A673 (cell line): ENCODE measurements at regions not wholly inside any gene's neighbourhood (a gene's known extent, or its start where the extent isn't known, plus 50 kb on each side); places are given as distances from the start of the nearest gene placed in this dataset.

Experiments
- BruUV-seq: library from RNA; stranded (reverse); fragments of 400-500 nt; replicated peaks from 2 replicates; lab custom pipeline; 2021; lab: Mats Ljungman, UMichigan
- CTCF ChIA-PET: fragments of 300-600 bp; sonication (Branson Sonifier 250); formaldehyde crosslinking; loops from one replicate; lab custom pipeline; 2022; ENCODE audit warnings: antibody characterized with exemption; lab: Charles Lee
- POLR2A ChIA-PET: fragments of 300-600 bp; sonication (Branson Sonifier 250); formaldehyde crosslinking; loops from one replicate; lab custom pipeline; 2022; ENCODE audit warnings: antibody characterized with exemption; ENCODE audit not compliant: low non-redundant PET; lab: Charles Lee
- DNase-seq: peaks from one replicate; pipeline ENCODE4 v3.0.0-alpha.2; 2015; ENCODE audit warnings: low spot score
- H3K27ac ChIP-seq: fragments of 200-600 bp; sonication (generic); 2 replicates; pipeline ENCODE4 v1.5.1; 2016; ENCODE audit warnings: mixed run types, low read depth, mild to moderate bottlenecking, mixed read lengths, antibody characterized with exemption, low read length; ENCODE audit not compliant: poor library complexity, severe bottlenecking
- H3K27me3 ChIP-seq: fragments of 200-600 bp; sonication (generic); replicated peaks from 2 replicates; pipeline ENCODE4 v1.6.1; 2017; ENCODE audit warnings: mixed run types, low read depth, mild to moderate bottlenecking, mixed read lengths, antibody characterized with exemption, low read length; ENCODE audit not compliant: insufficient read depth, poor library complexity
- H3K36me3 ChIP-seq: fragments of 200-600 bp; sonication (generic); 2 replicates; pipeline ENCODE4 v1.6.1; 2016; ENCODE audit warnings: mixed run types, mild to moderate bottlenecking, mixed read lengths, antibody characterized with exemption, low read length; ENCODE audit not compliant: insufficient read depth, poor library complexity, severe bottlenecking
- H3K4me1 ChIP-seq: fragments of 200-600 bp; sonication (generic); 2 replicates; pipeline ENCODE4 v1.6.1; 2017; ENCODE audit warnings: mixed run types, mild to moderate bottlenecking, mixed read lengths, antibody characterized with exemption, low read length; ENCODE audit not compliant: insufficient read depth, poor library complexity, severe bottlenecking
- H3K4me3 ChIP-seq: fragments of 200-600 bp; sonication (generic); 2 replicates; pipeline ENCODE4 v1.5.1; 2016; ENCODE audit warnings: low read depth, mixed run types, mild to moderate bottlenecking, mixed read lengths, low read length; ENCODE audit not compliant: poor library complexity, severe bottlenecking
- H3K9me3 ChIP-seq: fragments of 200-600 bp; sonication (generic); 2 replicates; pipeline ENCODE4 v1.6.1; 2016; ENCODE audit warnings: mixed run types, low read depth, mild to moderate bottlenecking, mixed read lengths, antibody characterized with exemption, low read length; ENCODE audit not compliant: poor library complexity, severe bottlenecking
- EZH2 ChIP-seq: fragments of 200-600 bp; sonication (generic); IDR thresholded peaks from 2 replicates; pipeline ENCODE4 v1.6.1; 2017; ENCODE audit warnings: borderline replicate concordance, low read depth, mild to moderate bottlenecking, mixed read lengths, antibody characterized with exemption, low read length; ENCODE audit not compliant: poor library complexity, severe bottlenecking
- intact Hi-C: fragments of 100-400 bp; cut with micrococcal nuclease; formaldehyde crosslinking; loops from one replicate; pipeline ENCODE4 v1.10.0; 2022; ENCODE audit not compliant: unreplicated experiment
- TF ChIP-seq, protein P1 (sequence below): fragments of 300-800, 200-600 bp; sonication (generic); conservative IDR thresholded peaks from 2 replicates; pipeline ENCODE4 v1.5.1; 2017; ENCODE audit warnings: low read depth, mild to moderate bottlenecking, antibody characterized with exemption, low read length, moderate library complexity, mixed read lengths

DNA sequence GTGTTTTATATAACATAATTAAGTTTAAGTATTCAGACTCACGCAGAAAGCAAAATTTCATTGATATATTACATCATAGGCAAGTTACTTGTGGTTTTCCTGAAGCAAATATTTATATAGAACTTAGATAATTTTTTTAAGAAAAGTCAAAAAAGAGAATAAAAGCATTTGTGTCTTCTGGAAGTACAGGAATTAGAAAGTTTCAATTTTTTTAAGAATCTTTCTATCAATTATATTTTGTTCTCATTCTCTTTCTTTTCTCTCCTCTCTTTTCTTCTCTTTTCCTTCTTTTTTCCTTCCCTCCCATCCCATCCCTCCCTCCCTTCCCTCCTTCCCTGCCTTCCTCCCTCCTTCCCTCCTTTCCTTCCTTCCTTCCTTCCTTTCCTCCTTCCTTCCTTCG is 120.7 kb upstream of the CDH8 start:
- ChIA-PET CTCF (no interaction called here), POLR2A (no interaction called here)
- no peak for DNase-seq
- H3K27ac ChIP-seq = no peak overlapping the region
- no peaks in the 10 kb centered on the region for H3K27me3 ChIP-seq
- TF ChIP-seq EZH2 = no peak
- TF ChIP-seq, protein P1, sequence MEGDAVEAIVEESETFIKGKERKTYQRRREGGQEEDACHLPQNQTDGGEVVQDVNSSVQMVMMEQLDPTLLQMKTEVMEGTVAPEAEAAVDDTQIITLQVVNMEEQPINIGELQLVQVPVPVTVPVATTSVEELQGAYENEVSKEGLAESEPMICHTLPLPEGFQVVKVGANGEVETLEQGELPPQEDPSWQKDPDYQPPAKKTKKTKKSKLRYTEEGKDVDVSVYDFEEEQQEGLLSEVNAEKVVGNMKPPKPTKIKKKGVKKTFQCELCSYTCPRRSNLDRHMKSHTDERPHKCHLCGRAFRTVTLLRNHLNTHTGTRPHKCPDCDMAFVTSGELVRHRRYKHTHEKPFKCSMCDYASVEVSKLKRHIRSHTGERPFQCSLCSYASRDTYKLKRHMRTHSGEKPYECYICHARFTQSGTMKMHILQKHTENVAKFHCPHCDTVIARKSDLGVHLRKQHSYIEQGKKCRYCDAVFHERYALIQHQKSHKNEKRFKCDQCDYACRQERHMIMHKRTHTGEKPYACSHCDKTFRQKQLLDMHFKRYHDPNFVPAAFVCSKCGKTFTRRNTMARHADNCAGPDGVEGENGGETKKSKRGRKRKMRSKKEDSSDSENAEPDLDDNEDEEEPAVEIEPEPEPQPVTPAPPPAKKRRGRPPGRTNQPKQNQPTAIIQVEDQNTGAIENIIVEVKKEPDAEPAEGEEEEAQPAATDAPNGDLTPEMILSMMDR = no peak
- H3K4me1 ChIP-seq = no peaks in the 10 kb centered on the region
- intact Hi-C loops = no loop called here
- no peaks in the 10 kb centered on the region for H3K9me3 ChIP-seq
- no peak overlapping the region for H3K4me3 ChIP-seq
- BruUV-seq = no TSS peak
- H3K36me3 ChIP-seq = no peaks in the 10 kb centered on the region

DNA sequence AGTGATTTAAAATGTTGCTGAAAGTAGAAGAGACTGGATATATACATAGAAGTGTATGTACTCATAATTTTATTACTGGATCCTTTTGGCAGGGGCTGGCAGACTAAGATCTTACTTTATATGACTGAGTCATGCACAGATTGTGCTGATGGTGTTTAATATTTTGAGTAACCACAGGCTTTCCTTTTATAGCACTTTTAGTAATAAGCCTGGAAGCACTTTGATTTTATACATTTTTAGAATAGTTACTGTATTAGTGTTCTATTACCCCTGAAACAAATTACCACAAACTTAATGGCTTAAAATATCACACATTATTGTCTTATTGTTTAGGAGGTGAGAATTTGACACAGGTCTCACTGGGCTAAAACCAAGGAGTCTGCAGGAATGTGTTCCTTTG is 113.4 kb upstream of the CDH8 start:
- TF ChIP-seq, protein P1 = no peak
- no peak for TF ChIP-seq EZH2
- H3K9me3 ChIP-seq = no peaks in the 10 kb centered on the region
- no TSS peak for BruUV-seq
- H3K27me3 ChIP-seq = no peaks in the 10 kb centered on the region
- CTCF ChIA-PET = no interaction called here
- POLR2A ChIA-PET = no interaction called here
- peak; percentile 14 for DNase-seq
- H3K36me3 ChIP-seq = no peaks in the 10 kb centered on the region
- no peaks in the 10 kb centered on the region for H3K4me1 ChIP-seq
- H3K27ac ChIP-seq = no peak overlapping the region
- intact Hi-C loops = no loop called here
- H3K4me3 ChIP-seq = no peak overlapping the region

DNA sequence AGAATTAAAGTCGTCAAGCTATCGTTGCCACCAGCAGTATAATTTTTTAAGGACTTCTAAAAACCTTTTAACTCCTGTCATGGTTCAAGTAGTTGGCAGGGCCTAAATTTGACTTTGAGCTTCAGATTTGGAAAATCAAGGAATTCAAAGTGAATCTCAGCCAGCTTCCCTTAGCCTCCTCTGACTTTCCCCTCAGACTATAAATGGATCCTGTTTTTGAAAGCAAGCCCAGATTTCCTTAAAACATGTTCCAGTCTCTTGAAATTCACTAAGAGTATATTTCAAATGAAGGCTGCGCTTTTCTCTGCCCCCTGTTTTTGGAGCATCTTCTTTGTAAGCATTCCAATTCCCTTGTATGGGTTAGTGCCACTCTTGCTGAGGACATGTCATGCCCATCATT is 101.8 kb upstream of the CDH8 start:
- H3K4me3 ChIP-seq = no peak overlapping the region
- BruUV-seq = no TSS peak
- DNase-seq = no peak
- ChIA-PET POLR2A (no interaction called here), CTCF (no interaction called here)
- H3K4me1 ChIP-seq = no peaks in the 10 kb centered on the region
- intact Hi-C loops = no loop called here
- H3K36me3 ChIP-seq = no peaks in the 10 kb centered on the region
- no peak overlapping the region for H3K27ac ChIP-seq
- H3K27me3 ChIP-seq = no peaks in the 10 kb centered on the region
- no peaks in the 10 kb centered on the region for H3K9me3 ChIP-seq
- TF ChIP-seq EZH2 = no peak
- TF ChIP-seq, protein P1 = no peak
